Stimulated activated CD4-positive, alpha-beta T cell treated with anti-CD3 and anti-CD28 coated beads, Interleukin-1b, Interleukin-23, amount 100 ng/mL, for 48 hours (primary cell): ENCODE measurements at regions not wholly inside any gene's neighbourhood (a gene's known extent, or its start where the extent isn't known, plus 50 kb on each side); places are given as distances from the start of the nearest gene placed in this dataset.

Experiments
- DNase-seq: peaks from one replicate; pipeline ENCODE4 v3.0.0-alpha.2; 2020

- DNase-seq: no peak
Measured at GRCh38 chrX:8868906-8869305, 67.7 kb upstream of the FAM9A start.

DNA sequence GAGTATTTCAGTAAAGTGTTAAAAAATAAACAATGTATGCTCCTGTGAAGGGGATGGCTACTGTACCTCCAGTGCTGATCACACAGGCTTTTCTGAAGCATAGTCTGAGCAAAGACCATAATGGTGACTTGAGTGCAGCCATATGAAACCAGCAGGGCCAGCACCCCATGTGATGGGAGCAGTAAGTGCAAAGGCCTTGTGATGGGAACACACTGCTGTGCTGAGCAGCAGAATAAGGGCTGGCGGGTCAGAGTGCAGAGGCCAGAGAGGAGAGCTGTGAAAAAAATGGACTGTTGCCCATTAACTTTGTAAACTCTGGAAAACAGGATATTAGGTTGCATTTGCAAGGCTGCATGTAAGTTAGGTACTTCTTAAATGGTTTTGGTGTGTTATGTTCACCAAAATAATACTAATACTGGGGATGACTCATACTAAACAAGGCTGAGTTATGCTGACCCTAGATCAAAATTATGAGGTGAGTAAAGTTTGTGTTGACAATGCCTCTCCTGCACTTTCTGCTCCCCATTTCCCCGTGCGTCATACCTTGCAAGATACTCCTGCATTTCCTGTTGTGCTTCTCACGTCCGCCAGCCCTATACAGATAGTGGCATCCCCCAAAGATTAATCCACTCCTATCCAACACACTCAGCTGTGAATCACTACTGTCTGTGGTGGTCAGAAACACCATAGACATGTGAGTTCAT is 67.0 kb upstream of the FAM9A start:
- DNase-seq: no peak

DNA sequence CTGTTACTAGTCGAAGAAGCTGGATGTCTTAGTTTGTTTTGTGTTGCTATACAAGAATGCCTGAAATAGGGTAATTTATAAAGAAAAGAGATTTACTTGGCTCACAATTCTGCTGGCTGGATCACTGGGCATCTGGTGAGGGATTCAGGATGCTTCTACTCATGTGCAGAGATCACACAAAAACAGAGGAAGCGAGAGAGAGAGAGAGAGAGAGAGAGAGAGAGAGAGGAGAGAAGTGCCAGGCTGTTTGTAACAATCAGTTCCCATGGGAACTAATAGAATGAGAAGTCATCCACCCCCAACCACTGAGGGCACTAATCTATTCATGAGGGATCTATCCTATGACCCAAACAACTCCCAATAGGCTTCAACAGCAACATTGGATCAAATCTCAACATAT is 66.2 kb upstream of the FAM9A start:
- no peak for DNase-seq

DNA sequence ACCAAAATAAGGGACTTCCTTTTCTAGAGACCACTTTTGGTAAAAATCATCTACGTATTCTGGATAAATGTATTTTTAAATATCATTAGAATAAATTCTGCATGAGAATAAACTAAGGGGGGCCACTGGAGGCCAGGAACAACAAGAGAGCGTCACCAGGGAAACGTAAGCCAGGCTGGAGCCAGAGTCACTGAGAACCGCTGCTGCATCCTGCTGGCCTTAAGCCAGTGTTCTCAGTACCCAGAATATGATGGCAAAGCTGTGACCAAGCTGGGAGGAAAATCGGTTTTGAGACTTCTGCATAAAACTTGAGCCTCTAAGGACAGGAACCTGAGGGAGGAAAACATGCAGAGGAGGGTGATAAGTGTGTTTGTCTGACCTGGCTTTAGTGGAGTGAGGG is 63.0 kb upstream of the FAM9A start:
- DNase-seq: no peak

- DNase-seq: no peak
Measured at GRCh38 chrX:8861908-8862307, 60.7 kb upstream of the FAM9A start.

GRCh38 chrX:8851231-8851886 is 50.2 kb upstream of the FAM9A start:
- DNase-seq: no peak
